Hematopoietic multipotent progenitor cell (in vitro differentiated cells): ENCODE measurements at regions not wholly inside any gene's neighbourhood (a gene's known extent, or its start where the extent isn't known, plus 50 kb on each side); places are given as distances from the start of the nearest gene placed in this dataset.

Source experiments
- DNase-seq, 3 donors: peaks; one replicate each; pipeline ENCODE4 v3.0.0-alpha.2; 2011 to 2015; ENCODE audit warnings: low read depth in 2 of 3, low spot score in 2 of 3

DNA sequence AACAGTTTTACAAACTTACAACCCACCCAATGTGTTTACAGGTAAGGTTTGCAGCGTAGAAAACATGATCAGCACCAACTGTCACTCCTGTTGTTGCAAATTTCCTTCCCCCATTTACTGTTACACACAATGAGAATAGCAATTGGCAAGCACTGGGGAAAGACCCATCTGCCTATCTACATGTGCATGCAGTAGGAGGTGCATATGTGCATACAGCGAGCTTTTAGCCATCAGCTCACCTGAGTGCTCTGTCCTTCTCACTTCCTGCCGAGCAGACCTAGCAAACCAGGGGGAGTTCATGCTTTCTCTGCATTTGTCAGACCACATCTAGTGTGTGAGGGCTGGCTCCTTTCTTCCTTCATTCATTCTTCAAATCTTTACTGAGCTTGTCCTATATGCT is 49.9 kb upstream of the ARL4C start:
- no peak for DNase-seq
